ENCODE measurements at regions not wholly inside any gene's neighbourhood (a gene's known extent, or its start where the extent isn't known, plus 50 kb on each side); places are given as distances from the start of the nearest gene placed in this dataset.

- no TSS peak for BruUV-seq (replicated peaks)
- Mint-ChIP-seq H3K27me3 (ENCODE audit: insufficient read depth, unreplicated experiment) (peaks cover 54% of the 10 kb centered on the region), H3K4me1 (ENCODE audit: insufficient read depth, unreplicated experiment) (no peaks in the 10 kb centered on the region), H3K9me3 (ENCODE audit: unreplicated experiment) (no peaks in the 10 kb centered on the region), H3K27ac (ENCODE audit: low read depth, unreplicated experiment) (no peak overlapping the region), H3K36me3 (ENCODE audit: insufficient read depth, unreplicated experiment) (no peaks in the 10 kb centered on the region), H3K4me3 (ENCODE audit: unreplicated experiment) (no peak overlapping the region)
- DNase-seq (ENCODE audit: unreplicated experiment) = no peak
- intact Hi-C loops (cut with micrococcal nuclease) = no loop called here
- ChIA-PET POLR2A (no interaction called here), CTCF (no interaction called here)
- TF ChIP-seq CTCF (IDR thresholded peaks at IDR 0.05; ENCODE audit: unreplicated experiment) = no peak
Observed at GRCh38 chr10:78455236-78455635, 421.6 kb downstream of the RPS24 start.

GRCh38 chr10:78455811-78456210 lies 422.1 kb downstream of the RPS24 start:
- Mint-ChIP-seq H3K27ac (ENCODE audit: low read depth, unreplicated experiment) (no peak overlapping the region), H3K4me1 (ENCODE audit: insufficient read depth, unreplicated experiment) (no peaks in the 10 kb centered on the region), H3K27me3 (ENCODE audit: insufficient read depth, unreplicated experiment) (peaks cover 48% of the 10 kb centered on the region), H3K36me3 (ENCODE audit: insufficient read depth, unreplicated experiment) (no peaks in the 10 kb centered on the region), H3K9me3 (ENCODE audit: unreplicated experiment) (no peaks in the 10 kb centered on the region), H3K4me3 (ENCODE audit: unreplicated experiment) (no peak overlapping the region)
- ChIA-PET CTCF (no interaction called here), POLR2A (interaction anchor here (1.0 kb wide), 1 partner anchor 22 kb away, joined by 3 read pairs; no protein-coding TSS in a partner anchor)
- BruUV-seq (replicated peaks) = no TSS peak
- intact Hi-C loops (cut with micrococcal nuclease) = no loop called here
- no peak for DNase-seq (ENCODE audit: unreplicated experiment)
- TF ChIP-seq CTCF (IDR thresholded peaks at IDR 0.05; ENCODE audit: unreplicated experiment) = no peak

- no peaks in the 10 kb centered on the region for H3K36me3 Mint-ChIP-seq (ENCODE audit: insufficient read depth, unreplicated experiment)
- intact Hi-C loops (cut with micrococcal nuclease) = no loop called here
- no peaks in the 10 kb centered on the region for H3K9me3 Mint-ChIP-seq (ENCODE audit: unreplicated experiment)
- no peak overlapping the region for H3K27ac Mint-ChIP-seq (ENCODE audit: low read depth, unreplicated experiment)
- ChIA-PET POLR2A (interaction anchor here (1.0 kb wide), 1 partner anchor 21 kb away, joined by 3 read pairs; no protein-coding TSS in a partner anchor), CTCF (no interaction called here)
- no peaks in the 10 kb centered on the region for H3K4me1 Mint-ChIP-seq (ENCODE audit: insufficient read depth, unreplicated experiment)
- TF ChIP-seq CTCF (IDR thresholded peaks at IDR 0.05; ENCODE audit: unreplicated experiment) = no peak
- no TSS peak for BruUV-seq (replicated peaks)
- no peak for DNase-seq (ENCODE audit: unreplicated experiment)
- no peak overlapping the region for H3K4me3 Mint-ChIP-seq (ENCODE audit: unreplicated experiment)
- H3K27me3 Mint-ChIP-seq (ENCODE audit: insufficient read depth, unreplicated experiment) = peaks cover 47% of the 10 kb centered on the region
Observed at GRCh38 chr10:78456649-78457400, 423.2 kb downstream of the RPS24 start.

GRCh38 chr10:78457804-78458482 lies 424.3 kb downstream of the RPS24 start:
- peaks cover 53% of the 10 kb centered on the region for H3K27me3 Mint-ChIP-seq (ENCODE audit: insufficient read depth, unreplicated experiment)
- no peaks in the 10 kb centered on the region for H3K9me3 Mint-ChIP-seq (ENCODE audit: unreplicated experiment)
- no peak overlapping the region for H3K4me3 Mint-ChIP-seq (ENCODE audit: unreplicated experiment)
- no peaks in the 10 kb centered on the region for H3K36me3 Mint-ChIP-seq (ENCODE audit: insufficient read depth, unreplicated experiment)
- CTCF ChIA-PET = interaction anchor here (0.7 kb wide), 1 partner anchor 55 kb away, joined by 4 read pairs; no protein-coding TSS in a partner anchor
- POLR2A ChIA-PET = no interaction called here
- TF ChIP-seq CTCF (IDR thresholded peaks at IDR 0.05; ENCODE audit: unreplicated experiment) = no peak
- intact Hi-C loops (cut with micrococcal nuclease) = no loop called here
- BruUV-seq (replicated peaks) = no TSS peak
- H3K27ac Mint-ChIP-seq (ENCODE audit: low read depth, unreplicated experiment) = no peak overlapping the region
- no peak for DNase-seq (ENCODE audit: unreplicated experiment)
- H3K4me1 Mint-ChIP-seq (ENCODE audit: insufficient read depth, unreplicated experiment) = no peaks in the 10 kb centered on the region

All from MCF 10A (cell line).